Rectal smooth muscle tissue (tissue), 1 donor: ENCODE measurements at regions not wholly inside any gene's neighbourhood (a gene's known extent, or its start where the extent isn't known, plus 50 kb on each side); places are given as distances from the start of the nearest gene placed in this dataset.
A peak's percentile ranks its signal among the peaks of the same experiment; 100 is the strongest.
"Not testable (repeated sequence)": the region's sequence is repeated elsewhere in the genome, so short reads cannot be mapped to it uniquely, and the experiment has no call there.

Source experiments
- H3K27ac ChIP-seq: one replicate; pipeline ENCODE4 v1.7.0; 2013; ENCODE audit warnings: low read depth, low read length, inconsistent platforms
- H3K27me3 ChIP-seq: one replicate; pipeline ENCODE4 v1.7.0; 2013; ENCODE audit warnings: low read length; ENCODE audit not compliant: control insufficient read depth, insufficient read depth
- H3K36me3 ChIP-seq: one replicate; pipeline ENCODE4 v1.7.0; 2013; ENCODE audit warnings: low read length; ENCODE audit not compliant: control insufficient read depth, insufficient read depth
- H3K4me1 ChIP-seq: one replicate; pipeline ENCODE4 v1.7.0; 2013; ENCODE audit warnings: low read length; ENCODE audit not compliant: control insufficient read depth, insufficient read depth
- H3K4me3 ChIP-seq: one replicate; pipeline ENCODE4 v1.7.0; 2013; ENCODE audit warnings: low read length
- H3K9ac ChIP-seq: one replicate; pipeline ENCODE4 v1.7.0; 2013; ENCODE audit warnings: low read length

GRCh38 chr2:44087714-44088092 is 81.0 kb upstream of the PPM1B start:
- Histone ChIP-seq H3K9ac (no peak overlapping the region), H3K27me3 (no peaks in the 10 kb centered on the region), H3K4me1 (peaks cover 2% of the 10 kb centered on the region), H3K27ac (peak overlapping the region; percentile 60), H3K36me3 (no peaks in the 10 kb centered on the region), H3K4me3 (peak overlapping the region; percentile 60)

DNA sequence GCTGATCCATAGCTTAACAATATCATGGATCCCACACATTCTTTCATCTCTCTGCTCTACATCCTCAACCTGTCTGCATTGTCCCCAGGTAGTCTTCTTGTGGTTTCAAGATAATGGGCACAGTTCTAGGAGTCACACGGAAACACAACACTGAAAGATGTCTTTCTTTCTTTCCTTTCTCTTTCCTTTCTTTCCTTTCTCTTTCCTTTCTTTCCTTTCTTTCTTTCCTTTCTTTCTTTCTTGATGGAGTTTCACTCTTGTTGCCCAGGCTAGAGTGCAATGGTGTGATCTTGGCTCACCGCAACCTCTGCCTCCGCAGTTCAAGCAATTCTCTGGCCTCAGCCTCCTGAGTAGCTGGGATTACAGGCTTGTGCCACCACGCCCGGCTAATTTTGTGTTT is 76.2 kb upstream of the PPM1B start:
- not testable (repeated sequence) for H3K9ac ChIP-seq, H3K27ac ChIP-seq, H3K4me3 ChIP-seq, H3K4me1 ChIP-seq, H3K36me3 ChIP-seq, H3K27me3 ChIP-seq

DNA sequence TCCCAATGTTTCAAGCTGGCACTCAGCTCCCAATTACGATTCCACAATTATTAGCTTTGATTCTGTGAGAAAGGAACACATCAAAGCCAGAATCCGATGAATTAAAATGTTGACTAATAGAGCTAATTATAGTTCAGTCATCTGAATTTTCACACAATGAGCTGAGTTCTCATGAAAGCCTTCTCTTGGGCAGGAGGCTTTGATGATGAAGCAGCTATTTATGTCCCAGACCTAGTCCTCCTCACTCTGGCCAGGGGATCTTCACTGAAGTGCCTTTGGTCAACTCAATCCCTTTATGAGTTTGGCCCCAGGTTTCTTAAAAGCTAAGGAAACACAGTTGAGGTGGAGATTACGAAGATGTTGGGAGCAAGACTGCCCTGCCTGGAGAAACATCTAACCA is 74.7 kb upstream of the PPM1B start:
- no peak overlapping the region for H3K4me3 ChIP-seq

DNA sequence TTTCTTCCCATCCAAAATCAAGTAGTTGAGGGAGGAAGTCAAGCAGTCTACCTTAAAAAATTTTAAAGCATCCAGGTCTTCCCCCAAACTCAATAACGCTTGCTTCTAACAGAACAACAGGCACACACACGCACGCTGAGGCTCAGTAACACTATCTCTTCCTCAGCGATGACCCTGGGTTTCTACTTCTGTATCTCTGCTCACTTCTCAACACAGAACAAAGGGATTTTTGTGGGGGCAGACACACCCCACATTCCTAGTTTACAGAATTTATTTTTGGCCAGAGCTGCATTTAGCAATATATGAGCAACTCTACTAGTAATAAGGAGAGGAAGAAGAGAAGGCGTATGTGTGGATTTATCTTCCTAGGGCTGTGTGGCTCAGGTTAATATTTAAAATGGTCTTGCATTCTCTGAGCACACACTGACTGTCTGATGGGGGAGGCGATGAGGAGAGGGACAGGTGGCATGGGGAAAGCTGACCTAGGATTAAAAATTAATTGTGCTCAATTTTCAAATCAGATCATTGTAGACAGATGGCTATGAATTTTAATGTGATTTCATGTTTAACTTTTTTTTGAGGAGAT is 71.3 kb upstream of the PPM1B start:
- Histone ChIP-seq H3K27me3 (no peaks in the 10 kb centered on the region), H3K9ac (no peak overlapping the region), H3K36me3 (no peaks in the 10 kb centered on the region), H3K4me1 (no peaks in the 10 kb centered on the region), H3K4me3 (no peak overlapping the region), H3K27ac (no peak overlapping the region)

More for the DNA sequence above, 74.7 kb upstream of the PPM1B start:
- no peak overlapping the region for H3K27ac ChIP-seq
- no peaks in the 10 kb centered on the region for H3K27me3 ChIP-seq
- H3K9ac ChIP-seq: no peak overlapping the region
- no peaks in the 10 kb centered on the region for H3K36me3 ChIP-seq
- H3K4me1 ChIP-seq: no peaks in the 10 kb centered on the region

GRCh38 chr2:44098050-44098449 is 70.6 kb upstream of the PPM1B start:
- H3K9ac ChIP-seq: no peak overlapping the region
- H3K27ac ChIP-seq: no peak overlapping the region
- H3K4me1 ChIP-seq: no peaks in the 10 kb centered on the region
- no peaks in the 10 kb centered on the region for H3K27me3 ChIP-seq
- H3K36me3 ChIP-seq: no peaks in the 10 kb centered on the region
- no peak overlapping the region for H3K4me3 ChIP-seq

GRCh38 chr2:44098891-44099290 is 69.8 kb upstream of the PPM1B start:
- no peak overlapping the region for H3K9ac ChIP-seq
- no peak overlapping the region for H3K27ac ChIP-seq
- no peaks in the 10 kb centered on the region for H3K36me3 ChIP-seq
- no peak overlapping the region for H3K4me3 ChIP-seq
- no peaks in the 10 kb centered on the region for H3K4me1 ChIP-seq
- H3K27me3 ChIP-seq: no peaks in the 10 kb centered on the region

- Histone ChIP-seq H3K4me1 (no peaks in the 10 kb centered on the region), H3K36me3 (no peaks in the 10 kb centered on the region), H3K27me3 (no peaks in the 10 kb centered on the region), H3K27ac (no peak overlapping the region), H3K9ac (no peak overlapping the region), H3K4me3 (no peak overlapping the region)
These were observed 68.3 kb upstream of the PPM1B start for GRCh38 chr2:44100351-44100750.

DNA sequence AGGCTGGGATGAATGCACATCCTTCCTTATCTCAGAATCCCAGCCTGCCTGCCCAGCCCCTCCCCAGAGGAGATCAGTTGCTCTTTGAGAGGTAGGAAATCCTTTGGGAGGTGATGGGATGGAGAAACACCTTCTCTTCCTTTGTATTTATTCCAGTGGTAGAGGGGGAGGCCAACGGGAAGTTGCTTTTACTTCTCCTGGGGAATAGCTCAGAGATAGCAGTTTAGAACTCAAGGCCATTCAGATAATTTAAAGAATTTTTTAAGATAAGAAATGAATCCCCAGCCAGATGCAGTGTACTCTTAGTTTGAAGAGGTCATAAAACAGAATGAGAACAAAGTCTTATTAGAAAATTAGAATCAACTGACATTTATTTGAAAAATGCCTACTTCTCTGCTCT is 67.4 kb upstream of the PPM1B start:
- H3K9ac ChIP-seq: no peak overlapping the region
- H3K36me3 ChIP-seq: no peaks in the 10 kb centered on the region
- no peaks in the 10 kb centered on the region for H3K27me3 ChIP-seq
- no peaks in the 10 kb centered on the region for H3K4me1 ChIP-seq
- no peak overlapping the region for H3K4me3 ChIP-seq
- no peak overlapping the region for H3K27ac ChIP-seq

GRCh38 chr2:44102790-44103562 is 65.7 kb upstream of the PPM1B start:
- no peak overlapping the region for H3K27ac ChIP-seq
- H3K9ac ChIP-seq: no peak overlapping the region
- no peak overlapping the region for H3K4me3 ChIP-seq
- H3K27me3 ChIP-seq: no peaks in the 10 kb centered on the region
- H3K36me3 ChIP-seq: no peaks in the 10 kb centered on the region
- no peaks in the 10 kb centered on the region for H3K4me1 ChIP-seq

DNA sequence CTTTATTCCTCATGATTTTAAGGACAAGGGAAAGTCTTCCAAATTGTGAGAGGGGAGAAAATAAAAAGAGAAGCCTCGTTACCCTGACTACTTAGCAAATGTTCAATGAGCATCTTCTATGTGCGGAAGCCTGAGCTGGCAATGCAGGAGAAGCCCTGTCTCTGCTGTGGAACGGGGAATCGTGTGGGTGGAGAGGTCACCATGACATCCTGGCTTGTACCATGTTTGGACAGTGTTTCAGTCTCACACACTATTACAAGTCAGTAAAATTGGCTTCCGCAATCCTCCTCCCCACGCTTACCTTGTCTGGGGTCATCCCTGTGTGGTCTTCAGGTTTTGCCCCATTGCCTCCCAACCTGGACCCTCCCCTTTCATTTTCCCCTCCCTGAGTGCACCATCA is 65.0 kb upstream of the PPM1B start:
- Histone ChIP-seq H3K36me3 (no peaks in the 10 kb centered on the region), H3K27me3 (no peaks in the 10 kb centered on the region), H3K4me1 (no peaks in the 10 kb centered on the region), H3K4me3 (no peak overlapping the region), H3K9ac (no peak overlapping the region), H3K27ac (no peak overlapping the region)

DNA sequence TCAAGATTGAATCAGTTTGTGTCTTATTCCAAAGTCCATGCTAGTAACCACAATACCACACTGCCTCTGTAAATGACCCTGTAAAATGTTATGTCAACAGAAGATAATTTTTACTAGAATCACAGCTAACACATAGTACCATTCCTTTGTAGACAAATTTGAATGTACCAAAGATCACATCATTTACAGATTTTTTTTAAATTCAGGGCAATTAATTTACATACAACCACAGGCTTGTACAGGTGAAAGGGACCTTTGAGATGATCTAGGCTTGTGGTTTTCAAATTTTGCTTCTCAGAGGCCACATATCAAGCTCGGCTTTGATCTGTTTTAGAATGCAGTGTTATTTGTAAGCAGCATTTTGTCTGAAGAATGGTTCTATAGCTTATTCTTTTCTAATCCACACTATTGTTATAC is 63.8 kb upstream of the PPM1B start:
- no peaks in the 10 kb centered on the region for H3K36me3 ChIP-seq
- H3K4me3 ChIP-seq: no peak overlapping the region
- no peaks in the 10 kb centered on the region for H3K27me3 ChIP-seq
- H3K9ac ChIP-seq: no peak overlapping the region
- H3K27ac ChIP-seq: no peak overlapping the region
- no peaks in the 10 kb centered on the region for H3K4me1 ChIP-seq

- H3K27me3 ChIP-seq, H3K36me3 ChIP-seq, H3K9ac ChIP-seq, H3K4me1 ChIP-seq, H3K27ac ChIP-seq, H3K4me3 ChIP-seq: not testable (repeated sequence)
These were observed 62.2 kb upstream of the PPM1B start for GRCh38 chr2:44106509-44106908.

- H3K4me3 ChIP-seq: no peak overlapping the region
- no peak overlapping the region for H3K9ac ChIP-seq
- no peaks in the 10 kb centered on the region for H3K27me3 ChIP-seq
- no peaks in the 10 kb centered on the region for H3K4me1 ChIP-seq
- no peaks in the 10 kb centered on the region for H3K36me3 ChIP-seq
- H3K27ac ChIP-seq: no peak overlapping the region
These were observed 61.5 kb upstream of the PPM1B start for GRCh38 chr2:44107086-44107740.
